HCT116 (cell line): ENCODE measurements at regions not wholly inside any gene's neighbourhood (a gene's known extent, or its start where the extent isn't known, plus 50 kb on each side); places are given as distances from the start of the nearest gene placed in this dataset.

ENCODE experiments used
- ATF3 ChIP-seq: IDR thresholded peaks from 2 replicates; pipeline ENCODE4 v1.6.1; 2012
- CEBPB ChIP-seq: IDR thresholded peaks from 2 replicates; pipeline ENCODE4 v1.6.1; 2012; ENCODE audit warnings: low read depth
- CTCF ChIP-seq, 3 experiments: fragments of 200-600 bp in 1 of 3; sonication (generic) in 1 of 3; IDR thresholded peaks in 2 of 3; conservative IDR thresholded peaks in 1 of 3; 2 replicates each; pipeline ENCODE4 v1.5.1; 2012 to 2017; ENCODE audit warnings: low read depth in 2 of 3, low read length in 2 of 3, antibody characterized with exemption in 1 of 3, borderline replicate concordance in 1 of 3, control low read depth in 1 of 3, mild to moderate bottlenecking in 1 of 3, mixed read lengths in 1 of 3, mixed run types in 1 of 3, moderate library complexity in 1 of 3; ENCODE audit not compliant: insufficient read depth in 1 of 3
- EZH2 ChIP-seq: fragments of 200-600 bp; sonication (generic); IDR thresholded peaks from 2 replicates; pipeline ENCODE4 v1.6.1; 2017; ENCODE audit warnings: antibody characterized with exemption, mixed run types
- POLR2A ChIP-seq: IDR thresholded peaks from 2 replicates; pipeline ENCODE4 v1.7.0; 2011; ENCODE audit warnings: borderline replicate concordance; ENCODE audit not compliant: insufficient read depth, insufficient read length; ENCODE audit errors: extremely low read depth

GRCh38 chr2:116109471-116109870 is 1667.0 kb downstream of the DPP10 start:
- TF ChIP-seq CTCF (IDR thresholded peaks at IDR 0.05 in 2 of 3, conservative IDR thresholded peaks at IDR 0.05 in 1 of 3; ENCODE audit: borderline replicate concordance in 1 of 3, insufficient read depth in 1 of 3, low read depth in 2 of 3, low read length in 2 of 3) (no peak), EZH2 (no peak), POLR2A (no peak), ATF3 (no peak), CEBPB (no peak)
